T1000 (cell line): ENCODE measurements at regions not wholly inside any gene's neighbourhood (a gene's known extent, or its start where the extent isn't known, plus 50 kb on each side); places are given as distances from the start of the nearest gene placed in this dataset.

ENCODE experiments used
- DNase-seq: peaks from one replicate; lab custom pipeline; 2025; ENCODE audit warnings: mixed read lengths; lab: John Stamatoyannopoulos, UW

DNA sequence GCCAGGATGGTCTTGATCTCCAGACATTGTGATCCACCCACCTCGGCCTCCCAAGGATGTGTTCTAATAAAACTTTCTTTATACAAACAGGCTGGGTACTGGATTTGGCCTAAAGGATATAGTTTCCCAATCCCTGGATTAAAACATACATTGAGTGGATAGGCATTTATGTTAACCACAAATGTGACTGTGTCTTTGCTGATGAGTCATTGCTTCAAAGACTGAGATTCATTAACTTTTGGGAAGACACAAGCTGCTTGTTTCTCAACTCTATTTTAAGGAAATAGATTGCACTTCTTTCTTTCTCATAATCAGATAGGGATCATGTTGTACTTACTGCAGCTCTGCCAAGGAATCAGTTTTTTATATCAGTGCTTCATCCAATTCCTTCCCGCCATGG lies 131.3 kb upstream of the AGA start:
- no peak for DNase-seq

DNA sequence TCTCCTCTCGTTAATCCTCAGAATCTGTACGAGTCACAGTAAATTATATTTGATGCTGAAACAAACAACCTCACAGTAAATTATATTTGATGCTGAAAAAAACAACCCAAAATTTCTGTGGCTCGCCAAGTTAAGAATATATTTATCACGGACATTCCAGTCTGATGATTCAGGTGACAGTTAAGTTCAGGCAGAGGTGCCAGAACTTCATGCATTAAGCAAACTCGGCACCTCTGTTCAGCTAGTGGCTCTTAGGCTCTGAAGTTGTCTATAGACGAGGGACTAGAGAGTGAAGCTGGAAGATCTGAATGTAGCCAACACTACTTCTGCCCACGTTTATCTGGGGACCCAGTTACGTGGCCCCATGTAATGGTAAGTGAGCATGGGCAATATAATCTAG lies 132.2 kb upstream of the AGA start:
- DNase-seq = no peak

DNA sequence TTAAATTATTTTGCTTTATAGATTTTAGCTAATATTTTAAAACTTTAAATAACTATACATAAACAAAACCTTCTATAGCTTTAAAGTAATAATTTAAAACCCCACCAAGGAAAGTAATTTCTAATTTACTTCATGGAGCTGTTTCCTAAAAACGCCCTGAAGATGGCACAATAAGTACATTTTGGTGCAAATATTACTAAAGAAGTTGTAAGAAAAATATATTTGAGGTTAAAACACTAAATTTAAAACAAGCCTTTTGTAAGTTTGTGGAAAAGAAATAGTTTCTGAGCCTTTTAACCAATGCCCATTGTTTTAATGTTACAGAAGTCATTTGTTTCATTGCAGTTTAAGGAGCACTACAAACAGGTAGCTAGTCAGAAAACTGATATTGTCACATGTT lies 137.4 kb upstream of the AGA start:
- no peak for DNase-seq

DNA sequence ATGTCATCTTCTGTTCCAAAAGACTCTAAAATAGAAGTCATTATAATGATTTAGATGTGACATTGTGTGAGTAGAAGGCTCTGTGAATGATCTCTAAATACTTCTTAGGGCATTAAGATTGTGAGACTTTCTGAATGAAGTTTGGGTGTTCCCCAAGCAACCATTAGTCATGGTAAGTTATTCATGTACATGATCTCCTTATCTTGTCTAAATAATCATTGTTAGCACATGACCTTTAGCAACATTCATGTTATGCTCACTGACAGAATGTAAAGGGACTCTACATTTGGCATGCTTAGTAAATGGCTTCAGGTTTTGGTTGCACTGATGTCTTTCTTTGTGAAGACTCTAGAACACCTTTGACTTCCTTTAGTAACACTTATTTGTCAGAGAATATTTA lies 140.8 kb upstream of the AGA start:
- DNase-seq = no peak

DNA sequence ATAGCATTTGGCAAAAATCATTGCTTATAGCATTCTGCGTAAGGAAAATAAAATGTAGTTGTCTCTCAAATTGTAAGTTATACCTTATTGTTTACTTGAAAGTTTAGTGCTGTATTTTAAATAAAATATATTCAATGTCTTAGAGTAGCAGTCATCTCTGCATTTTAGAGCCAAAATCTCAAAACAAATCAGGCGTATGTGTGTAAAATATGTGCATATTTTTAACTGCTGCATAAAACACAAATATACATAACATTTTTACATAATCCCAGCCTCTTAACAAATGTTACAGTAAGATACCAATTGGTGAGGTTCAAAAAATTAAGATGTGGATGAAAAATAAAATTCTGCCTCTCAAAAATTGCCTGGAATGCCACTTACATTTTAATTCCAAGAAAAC lies 145.8 kb upstream of the AGA start:
- no peak for DNase-seq

DNA sequence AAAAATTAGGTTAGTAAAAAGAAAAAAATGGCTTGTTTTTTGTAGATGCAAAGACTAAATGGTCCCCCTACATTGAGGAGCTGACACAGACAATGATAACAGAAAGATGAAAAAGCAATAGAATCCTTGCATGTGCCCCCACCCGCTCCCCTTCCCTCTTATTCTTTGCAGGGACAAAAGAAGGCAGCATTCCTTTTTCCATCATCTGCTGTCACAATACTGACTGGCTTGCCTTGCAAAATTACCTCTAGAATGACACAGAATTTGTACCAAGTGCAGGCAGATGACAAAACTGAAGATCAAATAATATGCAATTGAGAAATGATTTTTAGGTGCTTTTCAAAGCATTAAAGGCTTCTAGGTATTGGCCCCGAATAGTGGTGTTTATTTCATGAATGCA lies 153.1 kb upstream of the AGA start:
- DNase-seq = no peak

DNA sequence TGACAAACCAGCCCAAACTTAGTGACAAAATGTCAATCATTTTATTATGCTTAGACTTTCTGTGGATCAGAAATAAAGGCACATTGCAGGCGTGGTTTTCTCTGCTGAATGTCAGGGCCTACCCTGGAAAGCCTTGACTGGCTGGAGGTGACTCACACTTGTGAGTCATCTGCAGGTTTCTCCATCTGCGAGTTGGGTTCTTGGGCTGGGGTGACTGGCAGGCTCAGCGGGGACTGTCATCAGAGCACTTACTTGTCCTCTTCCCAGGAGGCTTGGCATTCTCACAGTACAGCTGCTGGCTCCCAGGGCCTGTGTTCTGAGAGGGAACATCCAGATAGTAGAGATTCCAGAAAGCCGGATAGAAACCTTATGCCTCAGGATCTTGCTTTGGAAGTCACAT lies 153.8 kb upstream of the AGA start:
- peak; percentile 36 for DNase-seq

DNA sequence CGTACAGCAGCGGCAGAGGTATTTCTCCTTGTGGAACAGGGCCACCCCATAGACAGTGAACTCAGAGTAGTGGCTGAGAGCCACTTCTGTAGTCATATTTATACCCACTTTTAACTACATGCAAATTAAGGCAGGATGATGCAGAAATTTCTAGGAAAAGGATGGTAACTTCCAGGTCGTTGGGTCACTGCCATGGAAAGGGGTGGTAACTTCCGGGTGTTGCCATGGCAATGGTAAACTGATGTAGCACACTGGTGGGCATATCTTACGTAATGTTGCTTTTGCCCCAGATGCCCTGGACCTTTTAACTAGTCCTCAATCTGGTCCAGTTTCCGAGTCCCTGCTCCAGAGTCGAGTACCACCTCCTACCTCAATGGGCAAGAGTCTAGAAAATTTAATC lies 154.8 kb upstream of the AGA start:
- no peak for DNase-seq

DNA sequence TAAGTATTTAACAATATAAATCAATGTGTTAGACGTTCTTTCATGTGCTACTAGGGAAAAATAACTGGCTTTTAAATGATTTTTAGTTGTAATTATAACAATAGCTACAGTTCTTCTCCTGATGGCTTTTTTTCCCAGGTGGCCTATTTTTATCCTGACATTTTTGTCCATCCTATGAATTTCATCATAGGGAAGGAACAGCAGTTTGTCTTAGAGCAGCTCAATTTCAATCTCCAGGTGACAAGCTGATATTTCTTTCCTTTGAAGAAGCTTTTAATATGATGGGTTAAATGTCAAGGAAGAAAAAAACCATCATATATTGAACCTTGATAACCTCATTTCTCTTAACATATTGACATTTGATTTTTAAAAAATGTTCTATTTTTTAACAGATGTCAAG lies 163.0 kb upstream of the AGA start:
- DNase-seq = no peak

DNA sequence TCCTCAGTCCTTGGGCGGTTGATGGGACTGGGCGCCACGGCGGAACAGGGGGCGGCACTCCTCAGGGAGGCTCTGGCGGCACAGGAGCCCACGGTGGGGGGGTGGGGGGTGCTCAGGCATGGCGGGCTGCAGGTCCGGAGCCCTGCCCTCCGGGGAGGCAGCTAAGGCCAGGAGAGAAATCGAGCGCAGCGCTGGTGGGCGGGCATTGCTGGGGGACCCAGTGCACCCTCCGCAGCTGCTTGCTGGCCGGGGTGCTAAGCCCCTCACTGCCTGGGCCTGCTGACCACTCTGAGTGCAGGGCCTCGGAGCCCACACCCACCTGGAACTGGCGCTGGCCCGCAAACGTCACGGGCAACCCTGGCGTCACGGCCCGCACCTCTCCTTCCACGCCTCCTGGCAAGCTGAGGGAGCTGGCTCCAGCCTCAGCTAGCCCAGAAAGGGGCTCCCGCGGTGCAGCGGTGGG lies 164.9 kb upstream of the AGA start:
- DNase-seq = no peak

DNA sequence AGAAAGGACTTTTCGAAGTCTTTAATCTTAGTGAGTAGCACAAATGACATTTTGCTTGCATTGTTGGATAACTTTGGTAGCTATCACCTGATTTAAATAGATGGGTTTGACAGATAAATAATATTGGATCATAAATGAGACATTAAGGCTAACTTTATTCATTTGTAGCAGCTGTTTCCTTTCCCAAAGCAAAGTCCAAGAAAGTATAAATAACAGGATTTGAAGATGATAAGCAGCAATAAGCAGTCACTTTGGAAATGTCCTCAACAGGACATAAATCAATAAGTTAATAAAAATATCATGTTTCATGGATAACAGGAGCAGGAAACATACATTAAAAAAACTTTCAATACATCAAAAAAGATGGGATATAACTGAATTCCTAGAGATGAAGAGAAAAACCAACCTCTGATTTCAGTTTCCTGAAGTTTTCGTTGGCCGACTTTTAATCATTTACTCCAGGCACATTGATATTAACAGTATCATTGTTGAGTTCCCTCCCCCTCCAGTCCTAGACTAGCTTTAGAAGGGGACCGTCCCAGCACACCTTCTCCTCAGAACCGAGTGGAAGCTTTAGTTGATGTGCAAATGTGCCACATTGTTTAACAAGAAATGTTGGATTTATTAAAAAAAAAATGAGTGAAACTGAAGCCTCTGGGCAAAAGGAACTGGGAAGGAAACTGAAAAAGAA lies 169.9 kb upstream of the AGA start:
- no peak for DNase-seq

DNA sequence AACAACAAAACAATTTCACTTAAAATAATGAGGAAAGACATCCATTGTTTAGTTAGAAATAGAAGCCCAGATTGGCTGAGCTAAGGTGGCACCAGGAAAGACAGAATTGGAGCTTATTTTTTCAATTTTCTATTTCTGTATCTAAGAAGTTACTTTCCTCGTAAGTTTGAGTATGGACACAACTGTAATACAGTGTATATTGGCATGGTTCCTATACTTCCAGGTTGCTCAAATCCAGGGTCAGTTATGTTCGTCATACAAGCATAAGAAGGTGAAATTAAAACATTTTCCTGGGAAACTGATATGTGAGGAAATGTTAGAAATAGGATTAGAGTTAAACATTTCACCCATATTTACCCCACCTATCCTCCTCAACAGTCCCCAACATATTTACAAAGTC lies 170.4 kb upstream of the AGA start:
- no peak for DNase-seq

DNA sequence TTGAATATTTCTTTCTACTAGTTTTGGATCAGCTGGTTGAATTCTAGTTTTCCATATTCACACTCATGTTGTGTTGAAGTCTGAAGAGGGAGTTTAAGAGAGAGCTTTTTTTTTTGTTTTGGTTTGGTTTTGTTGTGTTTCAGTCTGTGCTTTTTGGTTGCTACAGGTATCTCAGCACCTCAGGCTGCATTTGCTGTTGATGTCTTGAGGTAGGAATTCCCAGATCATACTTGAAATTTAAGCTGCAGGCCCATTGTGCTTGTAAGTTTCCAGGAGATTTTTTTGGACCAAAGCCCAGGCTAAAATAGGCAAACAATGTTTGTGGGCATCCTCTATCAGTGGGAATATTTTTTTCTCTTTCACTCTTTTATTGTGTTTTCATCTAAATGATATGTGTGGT lies 190.2 kb upstream of the AGA start:
- no peak for DNase-seq

DNA sequence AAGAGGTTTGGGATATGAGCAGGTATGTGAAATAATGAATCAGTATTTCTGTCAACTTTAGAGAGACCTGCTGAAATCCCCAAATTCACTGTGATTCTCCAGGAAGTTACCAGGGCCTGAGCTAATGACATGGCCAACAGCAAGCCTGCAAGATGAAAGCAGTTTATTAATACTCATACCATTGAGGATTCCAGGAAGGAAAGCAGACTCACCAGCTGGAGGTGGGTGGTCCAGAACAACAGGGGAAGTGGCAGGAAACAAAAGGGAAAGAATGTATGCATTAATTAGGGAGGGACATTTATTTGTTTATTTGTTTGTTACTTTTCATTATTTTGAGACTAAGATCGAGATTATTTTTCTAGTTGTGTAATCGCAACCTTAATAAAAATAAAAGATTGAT lies 196.6 kb upstream of the AGA start:
- no peak for DNase-seq

DNA sequence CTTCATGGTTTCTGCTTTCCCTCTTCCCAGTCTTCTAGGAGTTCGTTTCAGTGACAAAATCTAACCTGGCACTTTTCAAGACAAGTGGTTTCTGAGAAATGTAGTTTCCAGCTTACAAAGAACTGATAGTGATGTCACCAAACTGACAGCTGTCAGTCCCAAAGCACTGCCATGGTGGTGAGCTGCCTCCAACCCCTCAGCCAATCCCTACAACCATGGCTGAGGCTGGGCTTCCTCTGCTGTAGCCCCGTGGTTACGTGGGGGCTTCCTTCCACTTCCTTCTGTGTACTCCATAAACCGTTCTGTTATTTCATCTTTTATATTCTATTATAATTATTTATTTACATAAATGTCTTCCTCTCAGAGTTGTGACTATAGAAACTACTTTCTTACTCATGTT lies 198.6 kb upstream of the AGA start:
- no peak for DNase-seq

DNA sequence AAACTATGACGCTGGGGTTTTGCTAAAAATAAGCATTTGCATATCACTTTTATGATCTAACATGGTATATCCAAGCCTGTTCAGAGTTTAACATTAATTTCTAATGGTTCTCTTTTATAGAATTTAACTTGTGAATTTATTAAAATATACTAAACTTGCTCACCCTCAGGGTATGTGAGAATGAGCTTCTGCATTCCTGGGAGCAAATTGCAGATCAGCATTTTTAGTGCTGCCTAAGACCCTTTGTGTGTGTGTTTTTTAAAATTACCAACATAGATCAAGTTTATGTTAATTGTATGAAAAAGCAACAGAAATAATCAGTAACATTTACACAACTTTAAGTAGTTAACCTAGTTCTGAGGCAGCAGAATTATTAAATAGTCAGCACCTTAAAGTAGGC lies 218.0 kb upstream of the AGA start:
- no peak for DNase-seq

DNA sequence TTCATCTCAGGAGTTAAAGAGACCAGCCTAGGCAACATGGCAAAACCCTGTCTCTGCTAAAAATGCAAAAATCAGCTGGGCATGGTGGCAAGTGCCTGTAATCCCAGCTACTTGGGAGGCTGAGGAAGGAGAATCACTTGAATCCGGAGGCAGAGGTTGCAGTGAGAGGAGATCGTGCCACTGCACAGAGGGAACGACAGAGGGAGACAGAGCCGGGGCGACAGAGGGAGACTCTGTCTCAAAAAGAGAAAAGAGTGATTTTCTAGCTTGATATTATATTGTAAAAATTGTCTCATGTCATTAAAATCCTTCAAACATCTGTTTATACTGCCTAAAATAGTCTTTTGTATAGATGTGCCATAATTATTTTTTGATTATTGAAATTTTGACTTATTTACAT lies 225.4 kb upstream of the AGA start:
- DNase-seq = no peak

DNA sequence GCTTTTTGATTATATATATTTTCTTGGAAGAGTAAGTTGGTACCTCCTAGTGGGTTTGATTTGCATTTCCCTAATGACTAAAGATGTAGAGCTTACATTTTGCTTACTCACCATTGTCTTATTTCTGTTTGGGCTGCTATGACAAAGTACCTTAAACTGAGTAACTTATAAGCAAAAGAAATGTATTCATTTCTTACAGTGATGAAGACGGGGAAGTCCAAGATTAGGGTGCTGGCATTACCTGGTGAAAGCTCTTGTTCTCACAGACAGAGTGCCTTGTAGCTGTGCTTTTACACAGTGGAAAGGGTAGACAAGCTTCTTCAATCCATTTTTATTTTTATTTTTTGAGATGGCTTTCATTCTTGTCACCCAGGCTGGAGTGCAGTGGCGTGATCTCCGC lies 229.2 kb upstream of the AGA start:
- DNase-seq = no peak

DNA sequence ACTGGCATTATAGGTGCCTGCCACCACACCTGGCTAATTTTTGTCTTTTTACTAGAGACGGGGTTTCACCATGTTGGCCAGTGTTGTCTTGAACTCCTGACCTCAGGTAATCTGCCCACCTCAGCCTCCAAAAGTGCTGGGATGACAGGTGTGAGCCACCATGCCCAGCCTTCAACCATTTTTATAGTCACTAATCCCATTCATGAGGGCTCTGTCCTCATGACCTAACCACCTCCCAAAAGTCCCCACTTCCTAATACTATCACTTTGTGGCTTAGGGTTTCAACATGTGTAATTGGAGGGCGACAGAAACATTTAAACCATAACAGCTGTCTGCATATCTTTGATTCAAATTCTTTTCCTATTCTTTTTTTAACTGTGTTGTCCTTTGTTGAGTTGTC lies 229.6 kb upstream of the AGA start:
- DNase-seq = no peak

DNA sequence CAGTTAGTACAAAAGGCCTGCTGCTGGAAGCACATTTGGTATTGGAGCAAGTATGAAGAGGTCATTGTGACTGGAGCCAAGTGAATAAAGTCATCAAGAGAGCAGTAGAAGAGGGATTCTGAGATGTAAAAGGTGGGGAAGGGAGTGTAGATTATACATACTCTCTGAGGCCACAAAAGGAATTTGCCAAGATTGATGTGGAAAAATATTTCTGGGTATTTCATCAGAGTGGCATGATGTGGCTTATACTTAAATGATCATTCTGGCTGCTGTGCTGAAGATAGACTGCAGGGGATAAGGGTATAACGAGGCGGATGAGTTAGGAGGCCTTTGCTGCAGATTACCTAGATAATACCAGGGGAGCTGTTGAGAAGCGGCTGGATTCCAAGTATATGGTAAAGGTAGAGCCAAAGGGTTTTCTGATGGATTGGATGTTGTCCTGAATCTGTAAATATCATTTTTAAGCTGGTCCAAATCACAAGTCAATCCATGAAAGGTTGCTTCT lies 231.8 kb upstream of the AGA start:
- DNase-seq = no peak

DNA sequence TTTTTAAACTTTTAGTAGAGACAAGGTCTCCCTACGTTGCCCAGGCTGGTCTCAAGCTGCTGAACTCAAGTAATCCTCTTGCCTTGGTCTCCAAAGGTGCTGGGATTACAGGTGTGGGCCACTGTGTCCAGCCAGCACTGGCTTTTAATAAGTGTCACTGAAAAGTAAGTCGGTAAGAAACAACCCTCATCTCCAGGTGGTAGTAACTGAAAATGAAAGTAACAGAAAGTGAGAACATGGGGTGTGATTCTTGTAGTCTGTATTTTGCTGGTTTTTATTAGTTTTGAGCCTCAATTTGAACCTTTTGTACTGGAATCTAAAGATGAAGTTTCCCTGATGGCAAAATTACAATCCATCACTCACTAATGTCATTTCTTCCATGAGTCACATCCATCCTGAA lies 238.1 kb upstream of the AGA start:
- DNase-seq = no peak

DNA sequence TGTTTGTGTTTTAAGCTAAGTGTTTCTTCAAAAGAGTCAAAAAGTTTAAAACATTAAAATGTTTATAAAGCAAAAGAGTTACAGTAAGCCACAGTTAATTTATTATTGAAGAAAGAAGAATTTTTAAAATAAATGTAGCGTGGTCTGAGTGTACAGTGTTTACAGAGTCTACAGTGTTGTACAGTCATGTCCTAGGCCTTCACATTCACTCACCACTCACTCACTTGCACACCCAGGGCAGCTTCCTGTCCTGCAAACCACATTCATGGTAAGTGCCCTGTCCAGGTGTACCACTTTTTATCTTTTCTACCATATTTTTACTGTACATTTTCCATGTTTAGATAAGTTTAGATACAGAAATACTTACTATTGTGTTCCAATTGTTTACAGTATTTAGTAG lies 239.7 kb upstream of the AGA start:
- DNase-seq = no peak

DNA sequence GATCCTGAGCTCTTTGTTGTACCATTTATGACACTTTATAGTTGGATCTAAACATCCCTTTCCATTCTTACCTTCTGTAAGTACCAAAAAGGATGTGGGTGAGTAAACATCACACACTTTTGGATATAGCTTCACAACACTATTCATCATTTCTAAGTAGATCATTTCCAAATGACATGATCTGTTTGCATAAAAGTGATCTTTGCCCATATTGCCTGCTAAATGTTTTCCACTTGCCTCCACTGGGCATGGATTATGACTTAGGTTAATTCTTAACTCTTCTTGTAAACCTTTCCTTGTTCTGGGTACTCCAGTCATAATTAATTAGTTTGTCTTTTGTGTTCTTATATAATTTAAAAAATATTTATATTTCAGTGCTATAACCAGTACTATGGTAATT lies 244.9 kb upstream of the AGA start:
- DNase-seq = no peak

DNA sequence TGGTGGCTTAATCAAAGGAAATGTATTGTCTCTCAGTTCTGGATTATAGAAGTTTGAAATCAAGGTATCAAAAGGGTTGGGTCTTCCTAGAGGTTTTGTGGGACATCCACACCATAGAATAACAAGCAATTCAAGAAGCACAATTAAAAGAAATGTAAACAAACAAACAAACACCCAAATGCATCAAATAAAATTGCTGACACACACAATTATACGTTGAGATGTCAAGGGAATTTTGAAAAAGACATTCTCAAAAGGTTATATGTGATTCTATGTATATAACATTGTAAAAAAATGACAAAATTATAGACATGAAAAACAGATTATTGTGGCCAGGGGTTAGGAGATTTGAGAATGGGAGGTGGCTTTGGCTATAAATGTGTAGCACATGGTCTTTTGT lies 250.7 kb upstream of the AGA start:
- no peak for DNase-seq
